ENCODE measurements at regions not wholly inside any gene's neighbourhood (a gene's known extent, or its start where the extent isn't known, plus 50 kb on each side); places are given as distances from the start of the nearest gene placed in this dataset.

- no peak for ATAC-seq (replicated peaks in 6 of 8)
- no peak overlapping the region for H3K4me3 ChIP-seq
- in situ Hi-C loops (cut with MboI; ENCODE audit: low pct_unique_long_range_greater_than_20kb in 2 of 9, low sequenced_read_pairs in 9 of 9, unreplicated experiment in 9 of 9), result no loop called here
- H3K27ac ChIP-seq, result no peak overlapping the region
- H3K4me1 ChIP-seq (replicated peaks in 1 of 2), result peaks cover 4 to 6% of the 10 kb centered on the region in 2 donors
- 71 to 87% methylated on average over 3 to 4 of the region's 8 CpGs; no CpG with 5 or more reads in 8 of the 10 experiments for WGBS, 10 experiments
Measured at GRCh38 chr12:123064366-123064765, 83.9 kb downstream of the ARL6IP4 start.

- ATAC-seq (replicated peaks in 6 of 8), result peak in 2 of 8 experiments; percentile 6 to 47
- Histone ChIP-seq H3K27ac (no peak overlapping the region), H3K4me3 (no peak overlapping the region), H3K4me1 (replicated peaks in 1 of 2) (peaks cover 10 to 13% of the 10 kb centered on the region in 2 donors)
- WGBS, 10 experiments, result 60% methylated on average over 2 of the region's 2 CpGs; no CpG with 5 or more reads in 9 of the 10 experiments
- in situ Hi-C loops (cut with MboI; ENCODE audit: low pct_unique_long_range_greater_than_20kb in 2 of 9, low sequenced_read_pairs in 9 of 9, unreplicated experiment in 9 of 9), result no loop called here
Measured at GRCh38 chr12:123063535-123063934, 83.1 kb downstream of the ARL6IP4 start.

GRCh38 chr12:123062681-123063486, 82.4 kb downstream of the ARL6IP4 start:
- in situ Hi-C loops (cut with MboI; ENCODE audit: low pct_unique_long_range_greater_than_20kb in 2 of 9, low sequenced_read_pairs in 9 of 9, unreplicated experiment in 9 of 9), result no loop called here
- no peak overlapping the region for H3K27ac ChIP-seq
- H3K4me1 ChIP-seq (replicated peaks in 1 of 2), result peaks cover 10 to 13% of the 10 kb centered on the region in 2 donors
- H3K4me3 ChIP-seq, result no peak overlapping the region
- 0 to 85% (median 79%) methylated on average over 1 to 6 of the region's 9 CpGs; no CpG with 5 or more reads in 3 of the 10 experiments for WGBS, 10 experiments
- peak; percentile 23 to 88 (median 73) for ATAC-seq (replicated peaks in 6 of 8)

- no peak overlapping the region for H3K27ac ChIP-seq
- H3K4me1 ChIP-seq (replicated peaks in 1 of 2), result peaks cover 10 to 13% of the 10 kb centered on the region in 2 donors
- in situ Hi-C loops (cut with MboI; ENCODE audit: low pct_unique_long_range_greater_than_20kb in 2 of 9, low sequenced_read_pairs in 9 of 9, unreplicated experiment in 9 of 9), result no loop called here
- 76 to 100% (median 92%) methylated on average over 1 to 6 of the region's 9 CpGs; no CpG with 5 or more reads in 3 of the 10 experiments for WGBS, 10 experiments
- ATAC-seq (replicated peaks in 6 of 8), result no peak
- H3K4me3 ChIP-seq, result no peak overlapping the region
Measured at GRCh38 chr12:123061441-123062205, 81.1 kb downstream of the ARL6IP4 start.

- H3K27ac ChIP-seq, result no peak overlapping the region
- 80 to 89% (median 84%) methylated on average over 1 of the region's 1 CpG; no CpG with 5 or more reads in 6 of the 10 experiments for WGBS, 10 experiments
- peaks cover 16% of the 10 kb centered on the region in 2 donors for H3K4me1 ChIP-seq (replicated peaks in 1 of 2)
- H3K4me3 ChIP-seq, result no peak overlapping the region
- ATAC-seq (replicated peaks in 6 of 8), result peak in 3 of 8 experiments; percentile 3 to 59 (median 37)
- in situ Hi-C loops (cut with MboI; ENCODE audit: low pct_unique_long_range_greater_than_20kb in 2 of 9, low sequenced_read_pairs in 9 of 9, unreplicated experiment in 9 of 9), result no loop called here
Measured at GRCh38 chr12:123059500-123059899, 79.0 kb downstream of the ARL6IP4 start.

- in situ Hi-C loops (cut with MboI; ENCODE audit: low pct_unique_long_range_greater_than_20kb in 2 of 9, low sequenced_read_pairs in 9 of 9, unreplicated experiment in 9 of 9), result no loop called here
- WGBS, 10 experiments, result 0 to 80% (median 73%) methylated on average over 1 to 3 of the region's 4 CpGs; no CpG with 5 or more reads in 4 of the 10 experiments
- Histone ChIP-seq H3K4me1 (replicated peaks in 1 of 2) (peaks cover 16% of the 10 kb centered on the region in 2 donors), H3K27ac (no peak overlapping the region), H3K4me3 (no peak overlapping the region)
- ATAC-seq (replicated peaks in 6 of 8), result peak in 3 of 8 experiments; percentile 2 to 69 (median 31)
Measured at GRCh38 chr12:123058980-123059379, 78.5 kb downstream of the ARL6IP4 start.

GRCh38 chr12:123058481-123058880, 78.0 kb downstream of the ARL6IP4 start:
- Histone ChIP-seq H3K4me1 (replicated peaks in 1 of 2) (peaks cover 16% of the 10 kb centered on the region in 2 donors), H3K27ac (no peak overlapping the region), H3K4me3 (no peak overlapping the region)
- WGBS, 10 experiments, result 40 to 86% (median 72%) methylated on average over 1 to 6 of the region's 6 CpGs; no CpG with 5 or more reads in 2 of the 10 experiments
- in situ Hi-C loops (cut with MboI; ENCODE audit: low pct_unique_long_range_greater_than_20kb in 2 of 9, low sequenced_read_pairs in 9 of 9, unreplicated experiment in 9 of 9), result no loop called here
- no peak for ATAC-seq (replicated peaks in 6 of 8)

- WGBS, 10 experiments, result 62 to 100% (median 94%) methylated on average over 2 to 10 of the region's 15 CpGs; no CpG with 5 or more reads in 2 of the 10 experiments
- Histone ChIP-seq H3K27ac (no peak overlapping the region), H3K4me3 (no peak overlapping the region), H3K4me1 (replicated peaks in 1 of 2) (peaks cover 12 to 16% of the 10 kb centered on the region in 2 donors)
- in situ Hi-C loops (cut with MboI; ENCODE audit: low pct_unique_long_range_greater_than_20kb in 2 of 9, low sequenced_read_pairs in 9 of 9, unreplicated experiment in 9 of 9), result no loop called here
- peak in 1 of 8 experiments; percentile 59 for ATAC-seq (replicated peaks in 6 of 8)
Measured at GRCh38 chr12:123057513-123058265, 77.2 kb downstream of the ARL6IP4 start.

- H3K4me1 ChIP-seq (replicated peaks in 1 of 2), result peaks cover 11 to 16% of the 10 kb centered on the region in 2 donors
- 86 to 100% (median 97%) methylated on average over 1 to 3 of the region's 7 CpGs; no CpG with 5 or more reads in 6 of the 10 experiments for WGBS, 10 experiments
Measured at GRCh38 chr12:123056709-123057108, 76.2 kb downstream of the ARL6IP4 start.

GRCh38 chr12:123056053-123056452, 75.6 kb downstream of the ARL6IP4 start:
- 80 to 94% (median 84%) methylated on average over 1 to 6 of the region's 8 CpGs; no CpG with 5 or more reads in 4 of the 10 experiments for WGBS, 10 experiments

More at GRCh38 chr12:123056709-123057108, 76.2 kb downstream of the ARL6IP4 start:
- Histone ChIP-seq H3K4me3 (no peak overlapping the region), H3K27ac (no peak overlapping the region)
- in situ Hi-C loops (cut with MboI; ENCODE audit: low pct_unique_long_range_greater_than_20kb in 2 of 9, low sequenced_read_pairs in 9 of 9, unreplicated experiment in 9 of 9), result no loop called here
- no peak for ATAC-seq (replicated peaks in 6 of 8)

GRCh38 chr12:123055281-123055766, 74.8 kb downstream of the ARL6IP4 start:
- H3K4me3 ChIP-seq, result no peak overlapping the region
- in situ Hi-C loops (cut with MboI; ENCODE audit: low pct_unique_long_range_greater_than_20kb in 2 of 9, low sequenced_read_pairs in 9 of 9, unreplicated experiment in 9 of 9), result no loop called here
- peak in 5 of 8 experiments; percentile 35 to 69 (median 56) for ATAC-seq (replicated peaks in 6 of 8)
- H3K4me1 ChIP-seq (replicated peaks in 1 of 2), result peaks cover 11 to 24% of the 10 kb centered on the region in 2 donors
- 30 to 100% (median 79%) methylated on average over 1 to 4 of the region's 8 CpGs; no CpG with 5 or more reads in 3 of the 10 experiments for WGBS, 10 experiments
- no peak overlapping the region for H3K27ac ChIP-seq

More at GRCh38 chr12:123056053-123056452, 75.6 kb downstream of the ARL6IP4 start:
- H3K27ac ChIP-seq, result no peak overlapping the region
- peak in 2 of 8 experiments; percentile 9 to 21 for ATAC-seq (replicated peaks in 6 of 8)
- in situ Hi-C loops (cut with MboI; ENCODE audit: low pct_unique_long_range_greater_than_20kb in 2 of 9, low sequenced_read_pairs in 9 of 9, unreplicated experiment in 9 of 9), result no loop called here
- H3K4me1 ChIP-seq (replicated peaks in 1 of 2), result peaks cover 11 to 17% of the 10 kb centered on the region in 2 donors
- H3K4me3 ChIP-seq, result no peak overlapping the region

GRCh38 chr12:123054371-123054770, 73.9 kb downstream of the ARL6IP4 start:
- ATAC-seq (replicated peaks in 6 of 8), result no peak
- Histone ChIP-seq H3K27ac (no peak overlapping the region), H3K4me3 (no peak overlapping the region), H3K4me1 (replicated peaks in 1 of 2) (peaks cover 11 to 25% of the 10 kb centered on the region in 2 donors)
- WGBS, 10 experiments, result 58 to 100% (median 79%) methylated on average over 1 to 2 of the region's 2 CpGs; no CpG with 5 or more reads in 4 of the 10 experiments
- in situ Hi-C loops (cut with MboI; ENCODE audit: low pct_unique_long_range_greater_than_20kb in 2 of 9, low sequenced_read_pairs in 9 of 9, unreplicated experiment in 9 of 9), result no loop called here
